ENCODE measurements at regions not wholly inside any gene's neighbourhood (a gene's known extent, or its start where the extent isn't known, plus 50 kb on each side); places are given as distances from the start of the nearest gene placed in this dataset.

DNA sequence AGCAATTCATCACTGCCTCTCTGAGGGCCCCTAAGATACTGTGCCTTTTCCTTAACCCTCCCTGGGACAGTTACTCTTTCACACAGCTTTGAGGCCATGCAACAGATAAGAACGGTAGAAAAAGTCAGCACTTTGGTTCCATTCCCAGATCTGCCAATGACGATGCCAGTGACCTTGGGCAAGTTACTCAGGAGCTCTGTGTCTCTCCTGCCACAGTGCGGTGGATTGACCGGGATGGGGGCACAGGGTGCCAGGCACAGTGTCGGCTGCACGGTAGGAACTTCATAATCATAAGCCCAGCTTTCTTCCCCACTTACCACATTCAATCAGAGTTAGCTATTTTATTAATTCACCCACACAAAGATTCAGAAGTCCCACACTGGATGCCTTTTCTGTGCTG is 1041.8 kb downstream of the TBC1D22A start:
- TF ChIP-seq, protein P1, sequence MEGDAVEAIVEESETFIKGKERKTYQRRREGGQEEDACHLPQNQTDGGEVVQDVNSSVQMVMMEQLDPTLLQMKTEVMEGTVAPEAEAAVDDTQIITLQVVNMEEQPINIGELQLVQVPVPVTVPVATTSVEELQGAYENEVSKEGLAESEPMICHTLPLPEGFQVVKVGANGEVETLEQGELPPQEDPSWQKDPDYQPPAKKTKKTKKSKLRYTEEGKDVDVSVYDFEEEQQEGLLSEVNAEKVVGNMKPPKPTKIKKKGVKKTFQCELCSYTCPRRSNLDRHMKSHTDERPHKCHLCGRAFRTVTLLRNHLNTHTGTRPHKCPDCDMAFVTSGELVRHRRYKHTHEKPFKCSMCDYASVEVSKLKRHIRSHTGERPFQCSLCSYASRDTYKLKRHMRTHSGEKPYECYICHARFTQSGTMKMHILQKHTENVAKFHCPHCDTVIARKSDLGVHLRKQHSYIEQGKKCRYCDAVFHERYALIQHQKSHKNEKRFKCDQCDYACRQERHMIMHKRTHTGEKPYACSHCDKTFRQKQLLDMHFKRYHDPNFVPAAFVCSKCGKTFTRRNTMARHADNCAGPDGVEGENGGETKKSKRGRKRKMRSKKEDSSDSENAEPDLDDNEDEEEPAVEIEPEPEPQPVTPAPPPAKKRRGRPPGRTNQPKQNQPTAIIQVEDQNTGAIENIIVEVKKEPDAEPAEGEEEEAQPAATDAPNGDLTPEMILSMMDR (IDR thresholded peaks at IDR 0.05; ENCODE audit: insufficient read depth, low read length, poor library complexity, severe bottlenecking) = no peak
- TF ChIP-seq EZH2phosphoT487 (conservative IDR thresholded peaks at IDR 0.05; ENCODE audit: low read length) = no peak
